CD14-positive monocyte (primary cell): ENCODE measurements at regions not wholly inside any gene's neighbourhood (a gene's known extent, or its start where the extent isn't known, plus 50 kb on each side); places are given as distances from the start of the nearest gene placed in this dataset.

Experiments
- DNase-seq, 3 donors: peaks; one replicate each; pipeline ENCODE4 v3.0.0-alpha.2; 2011 to 2022
- H2AFZ ChIP-seq: 2 replicates; pipeline ENCODE4 v1.6.0; 2012; ENCODE audit warnings: mild to moderate bottlenecking, low read depth, low read length, inconsistent platforms; ENCODE audit not compliant: insufficient read depth, poor library complexity, severe bottlenecking
- H3K27ac ChIP-seq, 2 donors: 1 replicate in 1 of 2; 2 replicates in 1 of 2; pipeline ENCODE4 v1.5.1; 2012 to 2013; ENCODE audit warnings: low read length in 2 of 2, control low read depth in 1 of 2, inconsistent platforms in 1 of 2, low read depth in 1 of 2, mild to moderate bottlenecking in 1 of 2
- H3K27me3 ChIP-seq, 2 donors: one replicate each; pipeline versions ENCODE4 v1.6.0 to v1.6.1; 2011 to 2013; ENCODE audit warnings: low read length in 2 of 2; ENCODE audit not compliant: control insufficient read depth in 2 of 2, insufficient read depth in 2 of 2
- H3K36me3 ChIP-seq, 2 donors: replicated peaks in 1 of 2; 1 replicate in 1 of 2; 2 replicates in 1 of 2; pipeline versions ENCODE4 v1.5.1 to v1.6.1; 2012 to 2013; ENCODE audit warnings: low read length in 2 of 2, control low read depth in 1 of 2, inconsistent platforms in 1 of 2, mild to moderate bottlenecking in 1 of 2; ENCODE audit not compliant: insufficient read depth in 2 of 2, control insufficient read depth in 1 of 2
- H3K4me1 ChIP-seq, 2 donors: 1 replicate in 1 of 2; 2 replicates in 1 of 2; pipeline versions ENCODE4 v1.5.1 to v1.6.1; 2012 to 2013; ENCODE audit warnings: low read length in 2 of 2, control low read depth in 1 of 2, inconsistent platforms in 1 of 2, mild to moderate bottlenecking in 1 of 2, moderate library complexity in 1 of 2; ENCODE audit not compliant: insufficient read depth in 2 of 2, control insufficient read depth in 1 of 2
- H3K4me2 ChIP-seq: replicated peaks from 2 replicates; pipeline ENCODE3; 2012; ENCODE audit warnings: low read length, moderate library complexity, mild to moderate bottlenecking; ENCODE audit not compliant: poor library complexity, severe bottlenecking; ENCODE audit errors: extremely low read depth
- H3K4me3 ChIP-seq, 3 experiments: fragments of 200-600 bp in 1 of 3; sonication (generic) in 1 of 3; replicated peaks in 1 of 3; 1 replicate in 2 of 3; 2 replicates in 1 of 3; pipeline ENCODE4 v1.5.1; 2011 to 2013; ENCODE audit warnings: low read length in 3 of 3, mild to moderate bottlenecking in 3 of 3, control low read depth in 2 of 3, low read depth in 2 of 3, inconsistent platforms in 1 of 3, moderate library complexity in 1 of 3
- H3K79me2 ChIP-seq: 2 replicates; pipeline ENCODE4 v1.6.0; 2012; ENCODE audit warnings: mild to moderate bottlenecking, control low read depth, inconsistent platforms, low read length, moderate library complexity; ENCODE audit not compliant: insufficient read depth
- H3K9ac ChIP-seq: 2 replicates; pipeline ENCODE4 v1.6.0; 2017; ENCODE audit warnings: low read length, mild to moderate bottlenecking; ENCODE audit not compliant: insufficient read depth, poor library complexity, severe bottlenecking
- H3K9me3 ChIP-seq, 2 donors: replicated peaks in 1 of 2; 1 replicate in 1 of 2; 2 replicates in 1 of 2; pipeline versions ENCODE4 v1.5.1 to v1.6.1; 2012 to 2013; ENCODE audit warnings: low read length in 2 of 2, control low read depth in 1 of 2; ENCODE audit not compliant: control insufficient read depth in 1 of 2, insufficient read depth in 1 of 2
- H4K20me1 ChIP-seq: 2 replicates; pipeline ENCODE4 v1.6.0; 2012; ENCODE audit warnings: mild to moderate bottlenecking, low read length, control low read depth, moderate library complexity; ENCODE audit not compliant: insufficient read depth
- H3K27ac Mint-ChIP-seq, 7 donors: one replicate each; pipeline ENCODE4 v1.8.0; 2020; ENCODE audit warnings: mild to moderate bottlenecking in 7 of 7, mixed read lengths in 7 of 7, moderate library complexity in 6 of 7, inconsistent platforms in 2 of 7
- H3K27me3 Mint-ChIP-seq, 3 donors: one replicate each; pipeline ENCODE4 v1.8.0; 2021 to 2022; ENCODE audit warnings: low read depth in 3 of 3, mild to moderate bottlenecking in 3 of 3, mixed read lengths in 3 of 3, moderate library complexity in 3 of 3, inconsistent platforms in 1 of 3
- H3K36me3 Mint-ChIP-seq, 2 donors: one replicate each; pipeline ENCODE4 v1.8.0; 2020; ENCODE audit warnings: mixed read lengths in 2 of 2, inconsistent platforms in 1 of 2, mild to moderate bottlenecking in 1 of 2
- H3K4me1 Mint-ChIP-seq: one replicate; pipeline ENCODE4 v1.8.0; 2020; ENCODE audit warnings: mild to moderate bottlenecking, mixed read lengths
- H3K4me3 Mint-ChIP-seq, 2 donors: one replicate each; pipeline ENCODE4 v1.8.0; 2020; ENCODE audit warnings: mild to moderate bottlenecking in 2 of 2, mixed read lengths in 2 of 2, moderate library complexity in 1 of 2
- H3K9me3 Mint-ChIP-seq, 7 donors: one replicate each; pipeline ENCODE4 v1.8.0; 2020 to 2022; ENCODE audit warnings: mixed read lengths in 7 of 7, mild to moderate bottlenecking in 6 of 7, moderate library complexity in 6 of 7, inconsistent platforms in 2 of 7
- CTCF ChIP-seq: fragments of 200-600 bp; IDR thresholded peaks from one replicate; pipeline ENCODE4 v1.8.0; 2022; ENCODE audit warnings: antibody characterized with exemption, mild to moderate bottlenecking
- WGBS: methylation state at CpG from one replicate; pipeline ENCODE4 v1.1.5; 2013; ENCODE audit warnings: missing lambda C conversion rate; ENCODE audit not compliant: insufficient coverage; 5-methylcytosine and 5-hydroxymethylcytosine counted together
- intact Hi-C, 2 donors: fragments of 100-400 bp; cut with micrococcal nuclease; formaldehyde crosslinking; loops; one replicate each; pipeline versions ENCODE4 v1.15.0 to v1.15.1; 2023

GRCh38 chr3:147257944-147258343 lies 148.4 kb downstream of the ZIC4 start:
- WGBS = no CpG with 5 or more reads among the region's 2 CpGs
- no peak for TF ChIP-seq CTCF
- H3K79me2 ChIP-seq = no peaks in the 10 kb centered on the region
- H3K27me3 ChIP-seq = no peaks in the 10 kb centered on the region
- H3K9ac ChIP-seq = no peak overlapping the region
- H3K27me3 Mint-ChIP-seq = no peaks in the 10 kb centered on the region
- peaks cover 0 to 2% (median 0%) of the 10 kb centered on the region in 7 donors for H3K9me3 Mint-ChIP-seq
- H2AFZ ChIP-seq = no peak overlapping the region
- H3K36me3 ChIP-seq = no peaks in the 10 kb centered on the region
- no peak for DNase-seq
- H3K9me3 ChIP-seq = no peaks in the 10 kb centered on the region
- H4K20me1 ChIP-seq = no peaks in the 10 kb centered on the region
- H3K4me3 ChIP-seq = no peak overlapping the region
- H3K36me3 Mint-ChIP-seq = no peaks in the 10 kb centered on the region
- no peak overlapping the region for H3K27ac Mint-ChIP-seq
- H3K27ac ChIP-seq = no peak overlapping the region
- H3K4me1 Mint-ChIP-seq = no peaks in the 10 kb centered on the region
- H3K4me2 ChIP-seq = no peak overlapping the region
- H3K4me3 Mint-ChIP-seq = no peak overlapping the region
- no peaks in the 10 kb centered on the region for H3K4me1 ChIP-seq
- intact Hi-C loops = no loop called here

GRCh38 chr3:147256739-147257138 lies 149.6 kb downstream of the ZIC4 start:
- H3K4me2 ChIP-seq = no peak overlapping the region
- H3K9me3 ChIP-seq = no peaks in the 10 kb centered on the region
- H3K9ac ChIP-seq = no peak overlapping the region
- H3K4me3 ChIP-seq = no peak overlapping the region
- no CpG with 5 or more reads among the region's 2 CpGs for WGBS
- no peaks in the 10 kb centered on the region for H3K79me2 ChIP-seq
- H3K27ac ChIP-seq = no peak overlapping the region
- no peak overlapping the region for H3K4me3 Mint-ChIP-seq
- TF ChIP-seq CTCF = no peak
- H3K27me3 Mint-ChIP-seq = no peaks in the 10 kb centered on the region
- intact Hi-C loops = no loop called here
- H2AFZ ChIP-seq = no peak overlapping the region
- H3K27ac Mint-ChIP-seq = no peak overlapping the region
- H3K4me1 Mint-ChIP-seq = no peaks in the 10 kb centered on the region
- no peaks in the 10 kb centered on the region for H3K4me1 ChIP-seq
- no peaks in the 10 kb centered on the region for H4K20me1 ChIP-seq
- no peak for DNase-seq
- H3K27me3 ChIP-seq = no peaks in the 10 kb centered on the region
- no peaks in the 10 kb centered on the region for H3K36me3 Mint-ChIP-seq
- no peaks in the 10 kb centered on the region for H3K36me3 ChIP-seq
- H3K9me3 Mint-ChIP-seq = peaks cover 0 to 2% (median 0%) of the 10 kb centered on the region in 7 donors
